DOHH2 (cell line): ENCODE measurements at regions not wholly inside any gene's neighbourhood (a gene's known extent, or its start where the extent isn't known, plus 50 kb on each side); places are given as distances from the start of the nearest gene placed in this dataset.

Source experiments
- H3F3A ChIP-seq: fragments of 200-600 bp; sonication (generic), shearing (Covaris generic); 2 replicates; pipeline ENCODE4 v1.6.0; 2016; ENCODE audit warnings: antibody characterized with exemption, mild to moderate bottlenecking; ENCODE audit not compliant: control insufficient read depth, insufficient read depth
- H3K27ac ChIP-seq: fragments of 200-600 bp; sonication (generic); 2 replicates; pipeline ENCODE4 v1.5.1; 2014; ENCODE audit warnings: low read depth, mild to moderate bottlenecking, low read length, moderate library complexity
- H3K27me3 ChIP-seq: fragments of 200-600 bp; sonication (generic); 2 replicates; pipeline ENCODE4 v1.6.1; 2014; ENCODE audit warnings: mild to moderate bottlenecking, low read length, mixed read lengths; ENCODE audit not compliant: control insufficient read depth
- H3K36me3 ChIP-seq: fragments of 200-600 bp; sonication (generic); 2 replicates; pipeline ENCODE4 v1.6.1; 2014; ENCODE audit warnings: mild to moderate bottlenecking, low read length, moderate library complexity, mixed read lengths; ENCODE audit not compliant: control insufficient read depth
- H3K4me1 ChIP-seq: fragments of 200-600 bp; sonication (generic); 2 replicates; pipeline ENCODE4 v1.6.1; 2014; ENCODE audit warnings: mild to moderate bottlenecking, low read length, mixed read lengths; ENCODE audit not compliant: control insufficient read depth
- H3K4me2 ChIP-seq: fragments of 200-600 bp; sonication (generic); 2 replicates; pipeline ENCODE4 v1.6.0; 2014; ENCODE audit warnings: mild to moderate bottlenecking, low read length, moderate library complexity
- H3K4me3 ChIP-seq: fragments of 200-600 bp; sonication (generic); 2 replicates; pipeline ENCODE4 v1.5.1; 2014; ENCODE audit warnings: mild to moderate bottlenecking, low read length, mixed read lengths
- H3K79me2 ChIP-seq: fragments of 200-600 bp; sonication (generic); 2 replicates; pipeline ENCODE4 v1.6.1; 2014; ENCODE audit warnings: mild to moderate bottlenecking, low read length, mixed read lengths; ENCODE audit not compliant: control insufficient read depth
- H3K9me2 ChIP-seq: fragments of 200-600 bp; sonication (generic); replicated peaks from 2 replicates; pipeline ENCODE4 v1.6.1; 2014; ENCODE audit warnings: mild to moderate bottlenecking, low read length, mixed read lengths; ENCODE audit not compliant: control insufficient read depth
- H3K9me3 ChIP-seq: fragments of 200-600 bp; sonication (generic); 2 replicates; pipeline ENCODE4 v1.6.1; 2014; ENCODE audit warnings: antibody characterized with exemption, low read length, mixed read lengths; ENCODE audit not compliant: control insufficient read depth, insufficient read depth
- H4K20me1 ChIP-seq: fragments of 200-600 bp; sonication (generic); 2 replicates; pipeline ENCODE4 v1.6.0; 2014; ENCODE audit warnings: low read depth, mild to moderate bottlenecking, antibody characterized with exemption, low read length, moderate library complexity; ENCODE audit not compliant: control insufficient read depth, insufficient read depth
- EZH2phosphoT487 ChIP-seq: fragments of 200-600 bp; sonication (generic); IDR thresholded peaks from 2 replicates; pipeline ENCODE4 v1.6.1; 2017; ENCODE audit warnings: borderline replicate concordance, mild to moderate bottlenecking, antibody characterized with exemption, low read length, moderate library complexity, mixed read lengths
- TF ChIP-seq, protein P1 (sequence below): fragments of 200-600 bp; sonication (generic); IDR thresholded peaks from one replicate; pipeline ENCODE4 v1.5.1; 2014; ENCODE audit warnings: antibody characterized with exemption, mild to moderate bottlenecking, low read depth, low read length; ENCODE audit not compliant: poor library complexity, severe bottlenecking

DNA sequence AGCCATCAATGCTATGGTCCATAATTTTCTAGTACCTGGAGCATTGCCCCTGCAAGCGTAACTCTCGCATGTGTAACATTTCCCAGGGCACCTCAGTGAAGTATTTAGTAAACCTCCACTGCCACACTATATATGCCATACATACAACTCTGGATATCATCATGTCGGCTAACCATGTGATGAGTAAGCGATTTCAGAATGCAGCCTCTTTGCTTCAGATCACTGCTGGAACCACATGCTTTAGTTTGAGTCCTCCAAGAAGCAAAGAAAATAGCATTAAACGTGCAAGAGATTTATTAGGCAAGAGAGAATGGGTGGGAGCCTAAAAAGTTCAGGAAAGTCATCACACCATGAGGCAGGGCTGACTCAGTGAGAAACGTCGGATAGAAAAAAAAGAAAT lies 635.6 kb upstream of the SLITRK5 start:
- Histone ChIP-seq H3K36me3 (no peaks in the 10 kb centered on the region), H3K4me2 (no peak overlapping the region), H3K27me3 (no peaks in the 10 kb centered on the region), H3K4me3 (no peak overlapping the region), H3K9me3 (no peaks in the 10 kb centered on the region), H4K20me1 (no peaks in the 10 kb centered on the region), H3K27ac (no peak overlapping the region), H3F3A (no peaks in the 10 kb centered on the region), H3K9me2 (no peaks in the 10 kb centered on the region), H3K79me2 (no peaks in the 10 kb centered on the region), H3K4me1 (no peaks in the 10 kb centered on the region)
- TF ChIP-seq EZH2phosphoT487, result no peak
- TF ChIP-seq, protein P1, sequence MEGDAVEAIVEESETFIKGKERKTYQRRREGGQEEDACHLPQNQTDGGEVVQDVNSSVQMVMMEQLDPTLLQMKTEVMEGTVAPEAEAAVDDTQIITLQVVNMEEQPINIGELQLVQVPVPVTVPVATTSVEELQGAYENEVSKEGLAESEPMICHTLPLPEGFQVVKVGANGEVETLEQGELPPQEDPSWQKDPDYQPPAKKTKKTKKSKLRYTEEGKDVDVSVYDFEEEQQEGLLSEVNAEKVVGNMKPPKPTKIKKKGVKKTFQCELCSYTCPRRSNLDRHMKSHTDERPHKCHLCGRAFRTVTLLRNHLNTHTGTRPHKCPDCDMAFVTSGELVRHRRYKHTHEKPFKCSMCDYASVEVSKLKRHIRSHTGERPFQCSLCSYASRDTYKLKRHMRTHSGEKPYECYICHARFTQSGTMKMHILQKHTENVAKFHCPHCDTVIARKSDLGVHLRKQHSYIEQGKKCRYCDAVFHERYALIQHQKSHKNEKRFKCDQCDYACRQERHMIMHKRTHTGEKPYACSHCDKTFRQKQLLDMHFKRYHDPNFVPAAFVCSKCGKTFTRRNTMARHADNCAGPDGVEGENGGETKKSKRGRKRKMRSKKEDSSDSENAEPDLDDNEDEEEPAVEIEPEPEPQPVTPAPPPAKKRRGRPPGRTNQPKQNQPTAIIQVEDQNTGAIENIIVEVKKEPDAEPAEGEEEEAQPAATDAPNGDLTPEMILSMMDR, result no peak

DNA sequence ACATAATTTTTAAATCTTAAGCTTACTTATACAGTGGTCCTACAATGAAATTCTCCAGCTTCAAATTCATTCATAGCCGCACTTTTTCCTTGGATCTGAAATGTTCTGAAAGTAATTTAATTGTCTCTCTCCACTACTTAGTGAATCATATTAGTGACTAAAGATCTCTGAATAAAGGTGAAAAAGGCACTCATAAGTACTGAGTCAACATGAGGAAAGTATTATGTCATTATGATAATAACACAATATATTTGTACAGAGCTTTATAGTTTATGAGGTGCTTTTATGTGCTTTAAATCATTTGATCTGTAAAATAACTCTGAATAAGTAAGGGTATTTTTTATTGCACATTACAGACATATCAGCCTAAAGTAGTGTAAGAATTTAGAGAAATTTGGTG lies 628.2 kb upstream of the SLITRK5 start:
- no peak overlapping the region for H3K4me2 ChIP-seq
- TF ChIP-seq, protein P1, result no peak
- TF ChIP-seq EZH2phosphoT487, result no peak
- H3F3A ChIP-seq, result no peaks in the 10 kb centered on the region

GRCh38 chr13:87052731-87053130 lies 618.4 kb upstream of the SLITRK5 start:
- H3K9me2 ChIP-seq, result no peaks in the 10 kb centered on the region
- H4K20me1 ChIP-seq, result no peaks in the 10 kb centered on the region
- H3K9me3 ChIP-seq, result no peaks in the 10 kb centered on the region
- TF ChIP-seq EZH2phosphoT487, result no peak
- TF ChIP-seq, protein P1, result no peak
- no peaks in the 10 kb centered on the region for H3K27me3 ChIP-seq
- no peaks in the 10 kb centered on the region for H3K79me2 ChIP-seq
- H3K36me3 ChIP-seq, result no peaks in the 10 kb centered on the region
- H3F3A ChIP-seq, result no peaks in the 10 kb centered on the region
- no peak overlapping the region for H3K4me3 ChIP-seq
- H3K4me2 ChIP-seq, result no peak overlapping the region
- H3K4me1 ChIP-seq, result no peaks in the 10 kb centered on the region
- no peak overlapping the region for H3K27ac ChIP-seq

More for the DNA sequence above, 628.2 kb upstream of the SLITRK5 start:
- H3K4me3 ChIP-seq, result no peak overlapping the region
- H3K9me3 ChIP-seq, result no peaks in the 10 kb centered on the region
- H4K20me1 ChIP-seq, result no peaks in the 10 kb centered on the region
- no peaks in the 10 kb centered on the region for H3K36me3 ChIP-seq
- H3K9me2 ChIP-seq, result no peaks in the 10 kb centered on the region
- no peaks in the 10 kb centered on the region for H3K4me1 ChIP-seq
- H3K27ac ChIP-seq, result no peak overlapping the region
- H3K27me3 ChIP-seq, result no peaks in the 10 kb centered on the region
- H3K79me2 ChIP-seq, result no peaks in the 10 kb centered on the region
